Activated CD4-positive, alpha-beta memory T cell treated with anti-CD3 and anti-CD28 coated beads for 36 hours (primary cell): ENCODE measurements at regions not wholly inside any gene's neighbourhood (a gene's known extent, or its start where the extent isn't known, plus 50 kb on each side); places are given as distances from the start of the nearest gene placed in this dataset.

Experiments
- CTCF ChIA-PET: fragments of 350-600 bp; sonication (Branson Sonifier 250); formaldehyde crosslinking; loops from one replicate; lab custom pipeline; 2021; ENCODE audit warnings: antibody characterized with exemption, inconsistent platforms; lab: Charles Lee
- POLR2A ChIA-PET: fragments of 350-600 bp; sonication (Branson Sonifier 250); formaldehyde crosslinking; loops from one replicate; lab custom pipeline; 2021; ENCODE audit warnings: antibody characterized with exemption; lab: Charles Lee
- DNase-seq: peaks from one replicate; pipeline ENCODE4 v3.0.0-alpha.2; 2020
- H3K27ac Mint-ChIP-seq: one replicate; pipeline ENCODE4 v1.8.0; 2021; ENCODE audit warnings: mixed read lengths
- H3K27me3 Mint-ChIP-seq: one replicate; pipeline ENCODE4 v1.8.0; 2021; ENCODE audit warnings: mixed read lengths
- H3K36me3 Mint-ChIP-seq: one replicate; pipeline ENCODE4 v1.8.0; 2021; ENCODE audit warnings: mixed read lengths
- H3K4me1 Mint-ChIP-seq: one replicate; pipeline ENCODE4 v1.8.0; 2021; ENCODE audit warnings: low read depth, mixed read lengths
- H3K4me3 Mint-ChIP-seq: one replicate; pipeline ENCODE4 v1.8.0; 2021; ENCODE audit warnings: mild to moderate bottlenecking, mixed read lengths
- H3K9me3 Mint-ChIP-seq: one replicate; pipeline ENCODE4 v1.8.0; 2021; ENCODE audit warnings: mixed read lengths
- intact Hi-C: fragments of 100-400 bp; cut with micrococcal nuclease; formaldehyde crosslinking; loops from one replicate; pipeline ENCODE4 v1.15.1; 2023

- no peak overlapping the region for H3K27ac Mint-ChIP-seq
- no peak for DNase-seq
- intact Hi-C loops: no loop called here
- H3K36me3 Mint-ChIP-seq: peaks cover 2% of the 10 kb centered on the region
- peaks cover under 1% of the 10 kb centered on the region for H3K9me3 Mint-ChIP-seq
- H3K27me3 Mint-ChIP-seq: no peaks in the 10 kb centered on the region
- peaks cover 2% of the 10 kb centered on the region for H3K4me1 Mint-ChIP-seq
- no peak overlapping the region for H3K4me3 Mint-ChIP-seq
- ChIA-PET CTCF (no interaction called here), POLR2A (no interaction called here)
These were observed 94.5 kb upstream of the DHRSX start for GRCh38 chrX:2595258-2595657.

GRCh38 chrX:2594491-2594890, 93.7 kb upstream of the DHRSX start:
- H3K36me3 Mint-ChIP-seq: peaks cover 2% of the 10 kb centered on the region
- CTCF ChIA-PET: no interaction called here
- DNase-seq: no peak
- H3K4me1 Mint-ChIP-seq: peaks cover 2% of the 10 kb centered on the region
- no peaks in the 10 kb centered on the region for H3K27me3 Mint-ChIP-seq
- H3K9me3 Mint-ChIP-seq: no peaks in the 10 kb centered on the region
- no peak overlapping the region for H3K27ac Mint-ChIP-seq
- intact Hi-C loops: no loop called here
- no peak overlapping the region for H3K4me3 Mint-ChIP-seq
- POLR2A ChIA-PET: no interaction called here

- H3K9me3 Mint-ChIP-seq: no peaks in the 10 kb centered on the region
- H3K27ac Mint-ChIP-seq: no peak overlapping the region
- intact Hi-C loops: no loop called here
- peaks cover 2% of the 10 kb centered on the region for H3K4me1 Mint-ChIP-seq
- no peak overlapping the region for H3K4me3 Mint-ChIP-seq
- DNase-seq: no peak
- ChIA-PET POLR2A (no interaction called here), CTCF (no interaction called here)
- peaks cover under 1% of the 10 kb centered on the region for H3K36me3 Mint-ChIP-seq
- H3K27me3 Mint-ChIP-seq: no peaks in the 10 kb centered on the region
These were observed 91.5 kb upstream of the DHRSX start for GRCh38 chrX:2592279-2592678.

GRCh38 chrX:2589186-2590020, 88.6 kb upstream of the DHRSX start:
- no peak for DNase-seq
- Mint-ChIP-seq H3K27ac (no peak overlapping the region), H3K4me3 (no peak overlapping the region), H3K36me3 (no peaks in the 10 kb centered on the region), H3K9me3 (no peaks in the 10 kb centered on the region), H3K27me3 (peaks cover 5% of the 10 kb centered on the region), H3K4me1 (peaks cover 6% of the 10 kb centered on the region)
- intact Hi-C loops: no loop called here
- POLR2A ChIA-PET: no interaction called here
- CTCF ChIA-PET: no interaction called here

- Mint-ChIP-seq H3K9me3 (no peaks in the 10 kb centered on the region), H3K4me1 (peaks cover 9% of the 10 kb centered on the region), H3K4me3 (no peak overlapping the region), H3K27me3 (peaks cover 9% of the 10 kb centered on the region), H3K36me3 (no peaks in the 10 kb centered on the region), H3K27ac (no peak overlapping the region)
- CTCF ChIA-PET: no interaction called here
- DNase-seq: no peak
- POLR2A ChIA-PET: no interaction called here
- intact Hi-C loops: no loop called here
These were observed 87.3 kb upstream of the DHRSX start for GRCh38 chrX:2588049-2588448.

- DNase-seq: no peak
- Mint-ChIP-seq H3K4me3 (no peak overlapping the region), H3K9me3 (no peaks in the 10 kb centered on the region), H3K27ac (no peak overlapping the region), H3K27me3 (peaks cover 17% of the 10 kb centered on the region), H3K36me3 (no peaks in the 10 kb centered on the region), H3K4me1 (peaks cover 7% of the 10 kb centered on the region)
- POLR2A ChIA-PET: no interaction called here
- intact Hi-C loops: no loop called here
- CTCF ChIA-PET: no interaction called here
These were observed 86.4 kb upstream of the DHRSX start for GRCh38 chrX:2587146-2587545.

GRCh38 chrX:2585158-2585470, 84.3 kb upstream of the DHRSX start:
- POLR2A ChIA-PET: no interaction called here
- CTCF ChIA-PET: no interaction called here
- Mint-ChIP-seq H3K36me3 (no peaks in the 10 kb centered on the region), H3K9me3 (no peaks in the 10 kb centered on the region), H3K4me1 (peaks cover 7% of the 10 kb centered on the region), H3K4me3 (no peak overlapping the region), H3K27ac (no peak overlapping the region), H3K27me3 (peaks cover 27% of the 10 kb centered on the region)
- intact Hi-C loops: no loop called here
- DNase-seq: no peak

- CTCF ChIA-PET: no interaction called here
- DNase-seq: no peak
- Mint-ChIP-seq H3K4me3 (no peak overlapping the region), H3K36me3 (no peaks in the 10 kb centered on the region), H3K27me3 (peaks cover 28% of the 10 kb centered on the region), H3K4me1 (peaks cover 7% of the 10 kb centered on the region), H3K9me3 (no peaks in the 10 kb centered on the region), H3K27ac (no peak overlapping the region)
- POLR2A ChIA-PET: no interaction called here
- intact Hi-C loops: no loop called here
These were observed 83.7 kb upstream of the DHRSX start for GRCh38 chrX:2584251-2585157.

GRCh38 chrX:2583194-2584162, 82.7 kb upstream of the DHRSX start:
- H3K36me3 Mint-ChIP-seq: no peaks in the 10 kb centered on the region
- no peak overlapping the region for H3K27ac Mint-ChIP-seq
- H3K27me3 Mint-ChIP-seq: peaks cover 36% of the 10 kb centered on the region
- H3K4me3 Mint-ChIP-seq: no peak overlapping the region
- intact Hi-C loops: no loop called here
- peaks cover 7% of the 10 kb centered on the region for H3K4me1 Mint-ChIP-seq
- H3K9me3 Mint-ChIP-seq: no peaks in the 10 kb centered on the region
- DNase-seq: no peak
- POLR2A ChIA-PET: no interaction called here
- CTCF ChIA-PET: no interaction called here

- CTCF ChIA-PET: no interaction called here
- peaks cover 9% of the 10 kb centered on the region for H3K4me1 Mint-ChIP-seq
These were observed 81.9 kb upstream of the DHRSX start for GRCh38 chrX:2582667-2583066.

GRCh38 chrX:2581296-2581695, 80.5 kb upstream of the DHRSX start:
- no peak for DNase-seq
- H3K4me3 Mint-ChIP-seq: no peak overlapping the region
- ChIA-PET CTCF (no interaction called here), POLR2A (no interaction called here)
- H3K4me1 Mint-ChIP-seq: peaks cover 9% of the 10 kb centered on the region
- no peaks in the 10 kb centered on the region for H3K9me3 Mint-ChIP-seq
- H3K36me3 Mint-ChIP-seq: no peaks in the 10 kb centered on the region
- peaks cover 39% of the 10 kb centered on the region for H3K27me3 Mint-ChIP-seq
- intact Hi-C loops: no loop called here
- H3K27ac Mint-ChIP-seq: no peak overlapping the region

More at GRCh38 chrX:2582667-2583066, 81.9 kb upstream of the DHRSX start:
- intact Hi-C loops: no loop called here
- no peaks in the 10 kb centered on the region for H3K36me3 Mint-ChIP-seq
- DNase-seq: no peak
- H3K4me3 Mint-ChIP-seq: no peak overlapping the region
- no peak overlapping the region for H3K27ac Mint-ChIP-seq
- POLR2A ChIA-PET: no interaction called here
- no peaks in the 10 kb centered on the region for H3K9me3 Mint-ChIP-seq
- H3K27me3 Mint-ChIP-seq: peaks cover 36% of the 10 kb centered on the region

- ChIA-PET POLR2A (no interaction called here), CTCF (no interaction called here)
- no peak for DNase-seq
- no peak overlapping the region for H3K27ac Mint-ChIP-seq
- peaks cover 6% of the 10 kb centered on the region for H3K4me1 Mint-ChIP-seq
- H3K4me3 Mint-ChIP-seq: no peak overlapping the region
- intact Hi-C loops: no loop called here
- H3K9me3 Mint-ChIP-seq: no peaks in the 10 kb centered on the region
- H3K27me3 Mint-ChIP-seq: peaks cover 33% of the 10 kb centered on the region
- H3K36me3 Mint-ChIP-seq: no peaks in the 10 kb centered on the region
These were observed 78.1 kb upstream of the DHRSX start for GRCh38 chrX:2578864-2579263.
